ENCODE measurements at regions not wholly inside any gene's neighbourhood (a gene's known extent, or its start where the extent isn't known, plus 50 kb on each side); places are given as distances from the start of the nearest gene placed in this dataset.
"Not testable (repeated sequence)": the region's sequence is repeated elsewhere in the genome, so short reads cannot be mapped to it uniquely, and the experiment has no call there.

DNA sequence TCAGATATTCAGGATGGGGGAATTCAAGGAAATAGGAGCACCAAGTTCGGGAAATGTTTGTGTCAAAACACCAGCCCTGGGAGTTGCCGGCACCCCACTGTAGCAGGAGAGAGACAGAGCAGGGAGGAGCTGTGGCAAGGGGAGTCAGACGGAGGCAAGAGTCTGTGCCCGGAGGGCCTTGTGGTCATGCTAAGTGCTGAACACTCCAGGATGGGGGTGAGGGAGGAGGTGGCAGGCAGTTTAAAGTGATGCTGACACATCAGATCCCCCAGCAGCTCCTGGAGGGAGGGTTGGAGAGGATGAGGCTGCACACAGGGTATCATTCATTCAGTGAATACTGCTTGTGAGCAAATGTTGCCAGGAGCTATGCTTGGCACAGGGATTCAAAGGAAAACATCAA, 150.3 kb upstream of the ETV3 start:
- DNase-seq, result no peak

DNA sequence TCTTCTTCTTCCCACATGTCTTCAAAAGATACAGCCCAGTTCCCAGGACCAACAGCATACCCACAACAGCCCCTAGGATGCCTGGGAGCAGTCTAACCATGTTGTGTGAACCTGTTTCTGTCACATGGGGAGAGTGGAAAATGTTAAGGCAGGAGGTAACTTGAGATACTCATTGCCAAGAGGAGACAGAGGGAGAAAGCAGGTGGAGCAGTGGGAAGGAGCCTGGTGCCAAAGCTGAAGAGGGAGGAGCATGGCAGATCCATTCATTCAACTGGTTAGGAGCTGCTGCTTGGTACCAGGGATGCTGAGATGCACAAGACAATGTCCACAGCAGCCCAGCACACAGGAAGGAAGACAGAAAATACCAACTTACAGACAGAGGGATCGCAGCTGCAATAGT, 149.8 kb upstream of the ETV3 start:
- no peak for DNase-seq

DNA sequence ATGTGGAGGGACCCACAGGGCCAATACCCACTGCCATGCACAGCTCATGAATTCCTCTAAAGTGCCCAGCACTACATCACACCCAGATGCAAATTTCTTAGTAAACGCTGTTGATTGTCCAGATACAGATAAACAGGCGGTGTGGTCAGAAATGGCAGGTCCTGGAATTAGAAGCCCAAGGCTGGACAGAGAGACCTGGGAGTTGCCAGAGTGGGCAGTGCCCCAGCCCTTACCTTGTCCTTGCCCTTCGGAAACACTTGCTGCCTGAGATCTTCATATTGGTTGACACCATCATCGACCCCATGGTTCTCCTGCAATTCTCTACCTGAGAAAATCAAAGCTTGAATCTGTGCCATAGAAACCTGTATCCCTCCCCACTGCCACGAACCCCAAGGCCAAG, 149.3 kb upstream of the ETV3 start:
- DNase-seq, result no peak

DNA sequence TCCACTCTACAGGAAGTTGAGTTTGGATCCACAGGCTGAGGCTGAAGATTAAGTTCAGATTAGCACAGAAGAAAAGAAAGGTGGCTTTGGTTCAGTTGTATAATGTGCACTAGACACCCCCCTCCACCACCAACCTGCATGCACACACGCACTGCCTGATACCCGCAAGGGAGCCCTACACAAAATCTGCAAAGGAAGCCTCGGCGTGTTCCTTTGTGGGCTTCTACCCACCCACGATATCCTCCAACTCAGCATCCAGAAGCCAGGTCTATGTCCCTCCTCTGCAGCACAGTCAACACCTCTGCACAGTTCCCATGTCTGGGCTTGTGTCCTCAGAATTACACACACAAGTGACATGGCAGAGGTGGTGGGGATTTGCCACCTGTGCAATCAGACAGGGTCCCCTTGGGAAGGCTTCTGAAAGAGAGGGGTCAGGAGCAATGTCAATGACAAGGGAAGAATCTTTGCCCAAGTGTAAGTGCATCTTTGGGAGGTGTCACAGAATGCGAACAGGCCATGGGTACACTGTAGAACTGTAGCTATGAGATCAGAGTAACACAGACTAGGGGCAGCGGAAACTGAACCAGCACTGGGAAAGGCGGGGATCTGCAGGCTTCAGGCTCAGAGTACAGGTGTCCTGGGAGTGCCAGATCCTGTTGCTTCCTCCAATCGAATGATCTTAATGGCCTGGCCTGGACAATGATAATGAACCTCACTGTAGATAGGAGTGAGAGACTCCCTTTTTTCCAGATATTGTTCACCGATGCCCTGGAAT, 148.6 kb upstream of the ETV3 start:
- no peak for DNase-seq

DNA sequence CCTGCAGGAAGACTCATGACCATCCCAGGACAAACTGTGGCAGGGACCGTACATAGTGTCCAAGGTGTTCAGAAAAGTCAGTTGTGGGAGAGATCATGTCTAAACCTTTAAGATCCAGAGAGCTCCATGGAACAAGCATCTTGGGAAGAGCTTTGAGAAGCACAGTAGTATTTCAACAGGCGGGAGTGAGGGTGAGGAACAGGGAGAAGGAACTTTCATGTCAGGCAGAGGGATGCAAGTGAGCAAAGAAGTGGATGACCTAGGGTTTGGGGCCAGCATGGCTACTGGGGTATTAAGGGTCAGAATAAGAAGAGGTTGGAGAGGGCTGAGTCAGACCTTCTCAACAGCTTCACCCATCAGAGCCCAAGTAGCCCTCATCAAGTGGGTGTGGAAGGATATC, 147.9 kb upstream of the ETV3 start:
- no peak for DNase-seq

DNA sequence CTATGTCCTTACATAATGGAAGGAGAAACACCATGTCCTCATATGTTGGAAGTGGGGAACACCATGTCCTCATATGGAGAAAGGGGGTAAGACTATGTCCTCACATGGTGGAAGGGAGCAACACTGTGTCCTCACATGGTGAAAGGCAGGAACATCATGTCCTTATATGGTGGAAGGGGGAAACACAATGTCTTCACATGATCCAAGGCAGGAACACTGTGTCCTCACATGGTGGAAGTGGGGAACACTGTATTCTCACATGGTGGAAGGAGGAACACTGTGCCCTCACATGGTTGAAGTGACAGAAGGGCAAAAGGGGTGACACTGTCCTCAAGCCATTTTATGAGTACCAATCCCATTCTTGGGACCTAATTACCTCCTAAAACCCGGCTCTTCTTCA, 146.3 kb upstream of the ETV3 start:
- no peak for DNase-seq

DNA sequence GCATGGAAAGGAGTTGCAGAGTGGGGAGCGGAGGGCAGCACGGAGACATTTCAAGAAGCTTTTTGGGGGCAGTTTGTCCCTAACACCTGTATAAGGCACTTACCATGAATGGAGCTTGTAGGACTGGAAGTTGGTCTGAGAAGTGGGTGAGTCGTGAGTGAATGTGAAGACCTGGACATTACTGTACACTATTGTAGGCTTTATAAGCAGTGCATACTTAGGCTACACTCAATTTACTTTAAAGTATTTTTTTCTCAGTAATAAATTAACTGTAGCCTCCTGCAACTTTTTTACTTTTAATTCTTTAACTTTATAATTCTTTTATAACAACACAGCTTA, 141.6 kb upstream of the ETV3 start:
- DNase-seq, result no peak

DNA sequence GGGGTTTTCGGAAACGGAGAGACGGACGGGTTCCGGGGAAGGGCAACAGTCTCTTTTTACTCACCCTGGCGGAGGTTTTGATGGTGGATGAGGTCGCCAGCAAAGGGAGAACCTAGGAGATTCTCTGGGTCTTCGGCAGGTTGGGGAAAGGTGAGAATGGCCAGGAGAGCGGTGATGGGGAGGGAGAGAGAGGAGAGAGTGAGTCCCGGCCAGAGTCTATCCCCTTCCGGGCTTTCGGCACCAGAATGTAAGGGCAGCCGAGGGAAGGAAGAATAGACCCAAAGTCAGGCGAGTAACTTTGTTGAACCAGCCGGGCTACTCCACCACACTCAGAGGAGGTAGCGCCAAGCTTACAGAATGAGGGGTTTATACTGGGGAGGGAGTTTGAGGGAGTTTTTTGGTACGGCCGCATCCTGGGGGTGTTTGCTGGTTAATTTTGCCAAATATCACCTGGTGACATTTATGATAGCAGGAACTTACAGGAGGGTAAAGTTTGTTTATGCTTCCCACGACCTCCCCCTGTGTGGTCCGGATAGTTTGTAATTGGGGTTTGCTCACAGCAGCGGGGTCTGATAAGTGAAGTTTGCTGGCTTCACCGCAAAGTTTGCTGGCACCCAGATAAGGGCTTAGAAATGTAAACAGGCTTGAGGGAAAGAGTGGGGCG, 141.1 kb upstream of the ETV3 start:
- DNase-seq, result no peak

DNA sequence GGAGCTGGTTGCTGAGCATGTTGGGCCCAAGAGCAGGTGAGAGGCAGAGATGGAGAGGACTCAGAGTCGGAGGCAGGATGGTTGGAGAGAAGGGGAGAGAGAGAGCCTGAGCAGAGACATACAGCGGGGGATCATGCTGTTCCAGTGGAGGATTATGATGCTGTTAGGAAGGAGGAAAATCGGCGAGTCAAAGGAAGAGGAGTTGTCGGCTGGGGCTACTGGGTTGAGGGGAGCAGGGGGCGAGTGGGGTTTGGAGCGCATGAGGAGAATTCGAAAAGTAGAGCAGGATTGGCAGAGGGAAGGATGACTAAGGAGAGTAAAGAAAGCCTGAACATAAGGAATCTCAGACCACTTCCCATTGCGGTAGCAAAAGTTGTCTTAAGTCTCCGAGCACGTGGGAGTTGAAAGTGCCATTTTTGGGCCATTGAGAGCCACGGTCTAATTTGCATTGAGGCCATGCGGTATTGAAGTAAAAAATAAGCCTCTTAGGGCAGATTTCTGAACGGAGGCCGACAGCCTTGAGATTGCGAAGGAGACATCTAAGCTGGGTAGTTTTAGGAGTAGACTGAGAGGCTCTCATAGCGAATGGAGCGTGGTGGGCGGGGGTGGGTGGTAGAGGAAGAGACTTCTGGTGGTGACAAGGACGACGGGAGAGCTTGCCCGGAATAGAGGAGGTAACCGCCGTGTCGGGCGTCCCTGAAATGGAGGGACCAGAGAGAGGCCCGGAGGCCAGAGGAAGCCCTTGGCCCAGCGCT, 140.4 kb upstream of the ETV3 start:
- DNase-seq, result no peak

DNA sequence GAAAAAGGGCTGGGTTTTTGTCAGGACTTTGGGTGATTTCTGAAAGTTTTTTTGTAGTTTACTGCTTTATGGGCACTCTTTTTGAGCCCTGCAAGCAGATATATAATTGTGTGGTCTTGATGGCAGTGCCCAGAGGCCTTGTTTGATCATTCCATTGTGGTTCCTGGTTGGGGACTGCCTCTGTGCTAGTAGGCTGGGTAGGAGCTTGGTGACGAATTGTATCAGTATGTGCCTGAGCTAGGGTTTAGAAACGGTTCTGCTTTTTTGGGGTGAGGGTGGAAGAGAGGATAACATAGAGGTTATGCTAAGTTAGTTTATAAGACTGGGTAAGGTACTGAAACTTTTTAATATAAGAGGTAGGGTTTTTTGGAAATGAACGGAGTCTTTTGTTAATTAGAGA, 139.7 kb upstream of the ETV3 start:
- no peak for DNase-seq

DNA sequence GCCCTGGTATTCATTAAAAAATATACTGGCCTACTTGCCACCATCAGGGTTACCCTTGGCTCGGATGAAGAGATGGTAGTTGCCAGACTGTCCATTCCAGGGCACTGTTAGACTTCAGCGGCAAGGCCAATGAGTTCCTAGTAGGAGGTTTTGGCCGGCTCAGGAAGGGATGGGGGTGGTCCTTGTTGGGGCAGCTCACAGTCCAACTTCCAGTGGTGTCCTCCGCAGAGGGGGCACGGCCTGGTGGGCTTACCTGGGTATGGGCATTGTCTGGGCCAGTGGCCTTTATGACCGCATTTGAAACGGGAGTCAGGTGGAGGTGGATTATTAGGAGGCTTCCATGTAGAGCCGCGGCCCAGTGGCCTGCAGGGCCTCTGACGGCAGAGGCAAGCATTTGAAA, 139.1 kb upstream of the ETV3 start:
- DNase-seq, result no peak

DNA sequence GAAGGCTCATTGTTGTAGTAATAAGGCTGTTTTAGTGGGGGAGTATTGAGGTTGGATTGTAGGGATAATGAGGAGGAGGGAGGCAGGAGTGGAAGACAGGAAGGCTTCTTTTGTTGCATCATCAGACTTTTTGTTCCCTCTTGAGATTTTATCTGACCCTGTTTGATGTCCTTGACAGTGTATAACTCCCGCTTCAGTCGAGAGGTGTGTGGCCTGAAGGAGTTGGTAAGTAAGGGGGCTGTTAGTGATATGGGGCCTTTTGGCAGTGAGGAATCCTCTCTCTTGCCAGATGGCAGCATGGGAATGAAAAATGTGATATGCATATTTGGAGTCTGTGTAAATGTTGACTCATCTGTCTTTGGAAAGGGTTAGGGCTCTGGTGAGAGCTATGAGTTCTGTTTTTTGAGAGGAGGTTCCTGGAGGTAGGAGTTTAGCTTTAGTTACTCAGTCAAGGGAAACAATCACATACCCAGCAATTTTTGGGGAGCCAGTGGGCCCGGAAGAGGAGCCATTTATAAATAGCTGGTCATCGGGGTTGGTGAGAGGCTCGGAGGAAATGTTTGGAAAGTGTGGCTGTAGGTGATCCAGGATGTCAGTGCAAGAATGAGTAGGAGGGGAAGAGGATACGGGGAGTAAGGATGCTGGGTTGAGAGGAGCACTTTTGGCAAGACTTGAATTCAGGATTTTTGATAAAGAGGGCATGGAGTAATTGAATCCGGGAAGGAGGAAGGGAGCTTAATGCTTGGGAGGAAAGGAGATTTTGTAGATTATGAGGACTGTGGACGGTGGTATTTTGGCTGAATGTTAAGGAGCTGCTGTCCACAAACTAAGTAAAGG, 136.7 kb upstream of the ETV3 start:
- peak; percentile 74 for DNase-seq

DNA sequence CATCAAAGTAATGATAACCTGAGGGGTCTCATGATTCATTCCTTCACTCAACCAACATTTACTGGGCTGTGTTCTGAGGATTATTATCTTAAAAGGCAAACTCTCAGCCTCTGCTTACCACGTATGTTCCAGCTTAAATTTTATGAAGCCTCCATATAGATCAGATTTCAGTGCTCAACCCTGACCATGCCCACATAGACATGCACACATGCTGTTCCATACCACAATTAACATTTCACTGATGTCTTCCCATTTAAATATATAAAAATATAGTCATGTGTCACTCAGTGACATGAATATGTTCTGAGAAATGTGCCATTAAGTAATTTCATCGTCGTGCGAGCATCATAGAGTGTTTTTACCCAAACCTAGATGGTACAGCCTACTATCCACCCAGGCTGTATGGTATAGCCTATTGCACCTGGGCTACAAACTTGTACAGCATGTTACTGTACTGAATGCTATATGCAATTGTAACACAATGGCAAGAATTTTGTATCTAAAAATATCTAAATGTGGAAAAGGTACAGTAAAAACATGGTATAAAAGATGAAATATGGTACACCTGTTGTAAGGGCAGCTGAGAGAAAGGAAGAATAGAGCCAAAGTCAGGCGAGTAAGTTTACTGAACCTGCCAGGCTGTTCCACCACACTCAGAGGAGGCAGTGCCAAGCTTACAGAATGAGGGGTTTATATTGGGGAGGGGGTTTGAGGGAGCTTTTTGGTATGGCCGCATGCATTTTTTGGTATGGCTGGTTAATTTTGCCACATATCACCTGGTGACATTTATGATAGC, 134.7 kb upstream of the ETV3 start:
- DNase-seq, result no peak

DNA sequence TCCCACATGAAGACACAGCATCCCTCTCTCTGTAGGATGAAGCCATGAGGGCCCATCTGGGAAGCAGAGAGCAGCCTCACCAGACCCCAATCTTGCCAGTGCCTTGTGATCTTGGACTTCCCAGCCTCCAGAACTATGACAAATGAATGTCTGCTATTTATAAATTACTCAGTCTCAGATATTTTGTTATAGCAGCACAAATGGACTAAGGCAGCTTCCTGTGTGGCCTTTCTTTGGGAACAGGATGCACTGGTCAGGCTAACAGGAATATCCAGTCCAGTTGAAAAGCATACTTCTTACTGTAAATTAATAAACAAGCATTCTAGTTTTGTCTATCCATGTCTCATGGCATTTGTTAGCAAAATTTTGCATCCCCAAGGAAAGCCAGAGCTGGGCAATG, 134.1 kb upstream of the ETV3 start:
- no peak for DNase-seq

DNA sequence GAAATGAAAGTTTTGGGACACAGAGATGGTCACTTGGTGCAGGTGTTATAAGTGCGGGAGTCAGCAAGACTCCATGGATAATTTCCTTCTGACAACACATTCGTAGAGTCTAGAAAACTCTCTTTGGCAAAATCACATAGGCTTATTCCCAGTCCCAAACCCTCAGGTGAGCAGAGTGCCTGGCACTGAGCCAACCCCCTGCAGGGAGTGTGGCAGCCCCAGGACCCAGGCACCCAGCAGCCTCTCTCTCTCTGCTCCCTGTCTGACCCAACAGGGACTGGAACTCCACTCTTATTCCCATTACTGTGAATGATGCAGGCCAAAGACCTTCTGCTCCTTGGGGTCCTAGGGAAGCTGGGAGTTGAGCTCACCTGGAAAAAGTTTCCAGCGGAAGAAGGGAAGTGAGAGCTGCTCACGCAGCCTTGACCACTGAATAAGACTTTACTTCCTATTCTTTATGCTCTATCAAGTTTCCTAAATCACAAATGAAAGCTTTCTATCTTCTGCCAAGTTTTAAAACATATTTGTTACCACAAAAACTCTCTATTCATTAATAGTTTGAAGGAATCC, 132.6 kb upstream of the ETV3 start:
- DNase-seq, result no peak

DNA sequence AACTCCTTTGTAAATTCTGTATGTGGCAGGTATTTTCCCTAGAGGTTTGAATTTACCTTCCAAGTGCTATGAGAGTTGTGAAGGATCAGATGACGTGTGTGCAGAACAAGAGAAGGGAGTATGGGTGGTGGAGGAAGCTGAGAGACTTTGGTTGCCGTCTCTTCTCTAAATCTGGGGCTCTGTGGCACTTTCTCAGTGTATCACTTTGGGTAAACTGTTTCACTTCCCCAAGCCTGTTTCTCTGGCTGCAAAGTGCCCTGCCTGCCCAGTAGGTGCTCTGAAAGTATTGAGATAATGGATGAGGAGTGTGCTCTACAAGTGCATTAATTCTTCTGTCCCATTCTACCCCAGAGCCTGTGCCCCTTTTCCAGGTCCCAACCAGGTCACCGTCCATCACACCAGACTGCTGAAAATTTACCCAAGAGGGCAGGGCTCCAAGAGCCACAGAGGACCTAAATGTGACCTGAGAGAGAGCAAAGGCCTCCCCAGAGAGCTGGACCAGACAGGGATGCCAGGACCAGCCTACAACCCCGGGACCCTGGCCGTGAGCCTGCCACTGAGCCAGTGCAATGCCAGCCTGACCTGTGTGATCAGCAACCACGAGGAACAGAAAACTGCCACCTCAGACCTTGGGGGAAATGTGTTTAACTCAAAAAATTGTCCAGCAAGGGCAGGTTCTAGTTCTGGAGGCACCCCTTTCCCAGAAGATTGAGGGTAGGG, 131.6 kb upstream of the ETV3 start:
- no peak for DNase-seq

DNA sequence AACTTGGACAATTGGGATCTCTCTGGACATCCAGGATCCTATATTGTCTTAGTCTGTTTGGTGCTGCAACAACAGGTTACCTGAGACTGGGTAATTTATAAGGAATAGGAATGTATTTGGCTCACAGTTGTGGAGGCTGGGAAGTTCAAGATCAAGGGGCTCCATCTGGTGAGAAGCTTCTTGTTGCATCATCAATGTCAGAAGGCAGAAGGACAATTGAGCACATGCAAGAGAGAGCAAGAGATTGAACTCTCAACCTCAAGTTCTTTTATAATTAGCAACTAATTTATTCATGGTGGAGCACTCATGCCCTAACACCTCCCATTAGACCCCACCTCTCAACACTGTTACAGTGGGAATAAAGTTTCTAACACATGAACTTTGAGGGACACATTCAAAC, 124.7 kb upstream of the ETV3 start:
- no peak for DNase-seq

DNA sequence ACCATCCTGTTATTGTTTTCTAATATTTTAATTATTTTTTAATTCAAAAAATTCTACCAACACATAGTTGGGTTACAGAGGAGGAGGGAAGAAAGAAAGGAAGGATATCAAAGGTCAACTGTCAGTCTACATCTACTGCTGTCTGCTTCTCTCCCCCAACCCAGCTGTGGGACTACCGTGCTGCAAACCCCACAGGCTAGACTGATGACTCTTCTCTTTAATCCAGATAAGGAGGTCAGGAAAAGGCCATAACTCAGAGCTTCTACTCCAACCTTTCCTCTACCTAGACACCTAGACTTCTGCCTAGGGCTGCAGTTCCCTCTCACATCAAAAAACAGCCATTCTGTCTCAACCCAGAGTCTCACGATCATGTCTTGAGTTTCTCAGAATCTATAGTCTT, 124.2 kb upstream of the ETV3 start:
- no peak for DNase-seq

DNA sequence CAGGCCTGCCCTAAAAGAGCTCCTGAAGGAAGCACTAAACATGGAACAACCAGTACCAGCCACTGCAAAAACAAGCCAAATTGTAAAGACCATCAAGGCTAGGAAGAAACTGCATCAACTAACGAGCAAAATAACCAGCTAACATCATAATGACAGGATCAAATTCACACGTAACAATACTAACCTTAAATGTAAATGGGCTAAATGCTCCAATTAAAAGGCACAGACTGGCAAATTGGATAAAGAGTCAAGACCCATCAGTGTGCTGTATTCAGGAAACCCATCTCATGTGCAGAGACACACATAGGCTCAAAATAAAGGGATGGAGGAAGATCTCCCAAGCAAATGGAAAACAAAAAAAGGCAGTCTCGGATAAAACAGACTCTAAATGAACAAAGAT, 117.7 kb upstream of the ETV3 start:
- DNase-seq, result not testable (repeated sequence)

DNA sequence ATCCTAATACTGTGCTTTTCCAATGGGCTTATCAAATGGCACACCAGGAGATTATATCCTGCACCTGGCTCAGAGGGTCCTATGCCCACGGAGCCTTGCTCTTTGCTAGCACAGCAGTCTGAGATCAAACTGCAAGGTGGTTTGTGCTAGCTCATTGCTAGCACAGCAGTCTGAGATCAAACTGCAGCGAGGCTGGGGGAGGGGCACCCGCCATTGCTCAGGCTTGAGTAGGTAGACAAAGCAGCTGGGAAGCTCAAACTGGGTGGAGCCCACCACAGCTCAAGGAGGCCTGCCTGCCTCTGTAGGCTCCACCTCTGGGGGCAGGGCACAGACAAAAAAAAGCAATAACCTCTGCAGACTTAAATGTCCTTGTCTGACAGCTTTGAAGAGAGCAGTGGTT, 116.0 kb upstream of the ETV3 start:
- not testable (repeated sequence) for DNase-seq

DNA sequence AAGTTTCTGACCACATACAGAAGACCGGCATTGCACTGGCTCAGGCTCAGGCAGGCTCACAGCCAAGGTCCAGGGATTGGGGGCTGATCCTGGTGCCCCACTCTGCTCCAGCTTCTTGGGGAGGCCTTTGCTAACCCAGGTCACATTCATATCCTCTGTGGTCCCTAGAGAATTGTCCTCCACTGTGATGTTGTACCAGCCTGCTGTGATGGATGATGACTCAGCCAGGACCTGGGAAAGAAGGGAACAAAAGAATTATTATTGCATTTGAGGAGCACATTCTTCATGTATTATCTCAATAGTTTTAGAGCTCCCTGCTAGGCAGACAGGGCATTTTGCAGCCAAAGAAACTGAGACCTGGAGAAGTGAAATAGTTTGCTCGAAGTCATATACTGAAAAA, 114.3 kb upstream of the ETV3 start:
- no peak for DNase-seq
